Keratinocyte (primary cell): ENCODE measurements at regions not wholly inside any gene's neighbourhood (a gene's known extent, or its start where the extent isn't known, plus 50 kb on each side); places are given as distances from the start of the nearest gene placed in this dataset.

ENCODE experiments used
- CTCF ChIP-seq, 3 experiments: IDR thresholded peaks in 1 of 3; conservative IDR thresholded peaks in 1 of 3; optimal IDR thresholded peaks in 1 of 3; 2 replicates in 2 of 3; 3 replicates in 1 of 3; pipeline versions ENCODE3 to v1.5.1; 2011; ENCODE audit warnings: low read length in 3 of 3, mild to moderate bottlenecking in 3 of 3, moderate library complexity in 2 of 3, control low read depth in 1 of 3, inconsistent platforms in 1 of 3; ENCODE audit not compliant: insufficient read depth in 2 of 3; ENCODE audit errors: extremely low read depth in 1 of 3
- EZH2 ChIP-seq: IDR thresholded peaks from one replicate; pipeline ENCODE4 v1.6.1; 2012; ENCODE audit warnings: inconsistent platforms, mild to moderate bottlenecking, low read length, moderate library complexity

- TF ChIP-seq CTCF (optimal IDR thresholded peaks at IDR 0.05 in 1 of 3, IDR thresholded peaks at IDR 0.05 in 1 of 3, conservative IDR thresholded peaks at IDR 0.05 in 1 of 3; ENCODE audit: extremely low read depth in 1 of 3, insufficient read depth in 2 of 3, low read length in 3 of 3) (no peak), EZH2 (no peak)
These were observed 112.0 kb upstream of the CLEC14A start for GRCh38 chr14:38367922-38368321.
